ENCODE measurements at regions not wholly inside any gene's neighbourhood (a gene's known extent, or its start where the extent isn't known, plus 50 kb on each side); places are given as distances from the start of the nearest gene placed in this dataset.

DNA sequence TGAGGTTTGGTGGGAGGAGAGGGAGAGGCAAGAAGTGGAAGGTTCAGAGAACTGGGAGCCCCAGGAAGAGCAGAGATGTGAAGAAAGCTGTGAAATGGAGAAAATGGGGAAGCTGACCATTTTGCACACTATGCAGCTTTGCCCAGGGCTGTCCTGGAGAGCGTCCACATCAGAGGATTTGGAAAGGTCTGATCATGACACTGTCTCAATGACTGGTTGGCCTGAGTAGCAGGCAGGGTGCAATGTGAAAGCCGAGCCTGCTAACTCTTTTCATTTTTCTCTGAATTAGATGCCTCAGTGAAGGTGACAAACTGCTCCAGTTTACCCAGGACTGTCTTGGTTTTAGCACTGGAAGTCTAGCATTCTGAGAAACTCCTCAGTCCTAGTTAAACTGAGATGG lies 330.1 kb upstream of the RPS6KA3 start:
- DNase-seq = no peak

DNA sequence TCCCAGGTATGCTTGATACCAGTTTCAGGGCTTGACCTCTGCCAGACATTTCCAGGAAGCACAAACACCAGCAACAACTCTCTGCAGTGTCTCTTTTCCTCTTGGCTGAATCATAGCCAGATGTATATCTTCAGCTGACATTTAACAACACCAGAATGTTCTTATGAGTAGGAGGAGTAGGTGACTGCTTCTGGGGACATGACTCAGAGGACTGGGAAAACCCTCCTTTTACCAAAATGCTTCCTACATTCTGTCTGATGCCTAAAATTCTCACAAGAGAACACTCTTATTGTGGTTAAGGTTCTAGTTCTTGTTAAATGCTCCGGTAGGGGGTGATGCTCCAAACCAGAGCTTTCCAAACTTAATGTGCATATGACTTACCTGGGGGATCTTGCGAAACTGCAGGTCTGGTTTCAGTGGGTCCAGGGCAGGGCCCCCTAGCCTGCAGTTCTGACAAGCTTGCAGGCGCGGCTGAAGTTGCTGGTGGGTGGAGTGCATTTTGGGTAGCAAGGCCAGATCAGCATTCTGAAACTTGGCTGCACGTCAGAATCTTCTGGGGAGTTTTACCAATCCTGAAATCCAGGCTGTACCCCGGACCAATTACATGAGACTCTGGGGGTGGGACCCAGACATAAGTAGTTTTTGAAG lies 329.3 kb upstream of the RPS6KA3 start:
- DNase-seq = no peak

DNA sequence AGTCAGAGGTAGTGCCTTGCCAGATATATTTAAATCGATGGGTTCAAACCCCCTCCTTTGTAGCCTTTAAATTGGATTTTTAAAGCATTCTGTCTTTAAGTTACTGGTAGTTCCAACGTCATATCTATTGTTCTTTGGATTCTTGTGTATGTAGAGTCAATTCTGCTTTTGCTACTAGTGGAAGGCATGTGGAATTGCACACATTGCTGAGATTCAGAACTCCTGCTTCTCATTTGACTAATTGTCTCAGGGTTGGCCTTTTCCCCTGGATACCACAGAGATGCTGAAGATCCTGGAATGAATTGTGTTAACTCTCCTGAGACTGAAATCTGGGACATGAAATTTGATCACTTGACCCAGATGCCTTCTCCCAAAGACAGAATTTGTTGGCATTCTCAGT lies 328.3 kb upstream of the RPS6KA3 start:
- DNase-seq = no peak

DNA sequence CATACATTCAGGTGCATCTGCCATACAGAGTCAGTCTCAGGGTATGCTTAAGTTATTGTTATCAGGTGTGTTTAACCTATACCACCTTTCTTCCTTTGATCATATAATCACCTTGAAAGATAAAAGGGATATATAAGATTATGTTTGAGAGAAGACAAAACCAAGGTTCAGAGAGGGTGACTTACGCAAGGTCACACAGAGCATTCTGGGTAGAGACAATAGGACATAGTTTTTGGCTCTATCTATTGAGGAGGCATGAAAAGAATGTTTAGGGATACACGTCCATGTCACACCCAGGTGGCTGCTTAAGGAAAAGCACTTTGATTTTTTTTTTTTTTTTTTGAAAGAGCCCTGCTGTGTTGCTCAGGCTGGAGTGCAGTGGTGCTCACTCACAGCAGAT lies 327.1 kb upstream of the RPS6KA3 start:
- DNase-seq = no peak

DNA sequence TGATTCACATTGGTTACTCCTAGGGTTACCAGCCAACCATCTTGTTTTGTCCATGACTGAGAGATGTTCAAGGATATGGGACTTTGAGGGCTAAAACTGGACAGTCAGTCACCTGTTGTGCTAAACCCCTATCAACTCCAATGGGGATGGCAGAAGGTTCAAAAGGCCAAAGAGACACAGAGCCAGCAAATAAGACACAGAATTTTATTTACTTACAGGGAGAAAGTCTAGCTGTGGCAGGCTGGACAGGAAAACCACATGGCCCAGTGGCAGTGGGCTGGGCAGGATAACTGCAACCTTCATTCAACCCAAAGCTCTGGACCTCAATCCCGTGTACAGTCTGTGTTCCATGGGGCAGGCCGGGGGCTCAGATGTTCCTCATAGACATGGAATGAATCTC lies 326.7 kb upstream of the RPS6KA3 start:
- no peak for DNase-seq

DNA sequence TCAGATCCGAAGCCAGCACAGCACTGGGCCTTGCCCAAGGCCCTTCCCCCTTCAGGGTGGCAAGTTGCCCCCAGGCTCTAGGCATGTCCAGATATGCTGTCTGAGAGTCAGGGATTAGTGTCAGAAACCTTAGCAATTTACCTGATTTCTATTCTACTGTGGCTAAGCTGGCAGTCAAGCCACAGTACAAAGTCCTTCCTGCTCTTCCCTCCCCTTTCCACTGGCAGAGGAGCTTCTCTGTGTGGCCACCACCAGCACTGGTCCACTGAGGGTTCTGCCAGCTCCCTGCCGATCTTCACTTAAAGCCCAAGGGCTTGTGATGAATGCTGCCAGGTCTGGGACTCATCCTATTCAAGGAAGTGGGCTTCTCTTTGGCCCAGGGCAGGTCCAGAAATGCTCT lies 324.5 kb upstream of the RPS6KA3 start:
- no peak for DNase-seq

DNA sequence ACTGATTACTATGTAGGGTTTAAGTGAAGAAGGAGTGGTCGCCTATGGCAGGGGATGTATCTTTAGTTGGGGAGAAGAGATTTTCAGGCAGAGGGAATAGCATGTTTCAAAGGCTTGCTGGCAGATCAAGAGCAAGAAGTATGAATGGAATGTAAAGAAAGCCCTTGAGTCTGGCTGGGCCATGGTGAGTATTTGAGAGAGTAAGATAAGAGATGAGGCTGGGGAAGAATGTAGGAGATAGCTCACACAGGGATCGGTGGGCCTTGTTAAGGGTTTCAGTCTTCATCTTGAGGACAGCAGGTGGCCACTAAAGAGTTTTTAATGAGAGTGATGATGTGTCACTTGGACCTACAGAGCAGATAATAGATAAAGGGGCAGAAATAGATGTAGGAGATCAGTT lies 319.1 kb upstream of the RPS6KA3 start:
- no peak for DNase-seq

DNA sequence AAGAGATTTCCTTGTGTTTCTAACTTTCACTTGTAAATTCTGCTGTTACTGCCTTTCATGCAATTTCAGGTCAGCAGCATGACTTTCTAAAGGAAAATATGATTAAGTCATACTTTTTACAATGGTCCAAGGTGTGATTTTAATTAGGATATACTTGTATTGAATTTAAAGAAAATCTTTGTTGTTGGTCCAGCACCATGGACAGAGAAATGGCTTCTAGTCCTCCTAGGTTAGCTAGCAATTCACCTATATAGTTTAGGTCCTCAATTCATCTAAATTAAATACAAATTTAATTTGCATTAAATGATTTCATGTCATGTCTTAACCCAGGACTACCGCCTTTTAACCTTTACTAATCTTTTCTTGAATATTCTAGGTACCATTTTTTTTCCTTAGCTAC lies 304.9 kb upstream of the RPS6KA3 start:
- DNase-seq = no peak

DNA sequence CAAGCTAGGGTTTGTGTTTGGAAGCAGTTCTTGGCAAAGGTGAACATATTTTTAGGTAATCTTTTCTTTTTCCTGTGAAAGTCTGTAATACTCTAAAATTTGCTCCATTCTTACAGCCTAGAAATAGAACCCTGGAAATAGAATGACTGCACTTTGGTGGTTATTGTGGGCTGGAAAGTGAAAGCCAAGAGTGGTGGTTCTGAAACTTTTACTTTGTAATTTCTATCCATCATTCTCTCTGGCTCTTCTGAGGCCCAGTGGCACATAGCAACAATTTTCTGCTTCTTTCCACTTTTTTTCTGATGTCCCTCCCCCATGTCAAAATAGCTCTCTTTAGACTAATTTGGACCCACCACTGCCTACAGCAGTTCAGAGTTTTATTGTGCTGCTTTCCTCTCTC lies 300.4 kb upstream of the RPS6KA3 start:
- DNase-seq = no peak

DNA sequence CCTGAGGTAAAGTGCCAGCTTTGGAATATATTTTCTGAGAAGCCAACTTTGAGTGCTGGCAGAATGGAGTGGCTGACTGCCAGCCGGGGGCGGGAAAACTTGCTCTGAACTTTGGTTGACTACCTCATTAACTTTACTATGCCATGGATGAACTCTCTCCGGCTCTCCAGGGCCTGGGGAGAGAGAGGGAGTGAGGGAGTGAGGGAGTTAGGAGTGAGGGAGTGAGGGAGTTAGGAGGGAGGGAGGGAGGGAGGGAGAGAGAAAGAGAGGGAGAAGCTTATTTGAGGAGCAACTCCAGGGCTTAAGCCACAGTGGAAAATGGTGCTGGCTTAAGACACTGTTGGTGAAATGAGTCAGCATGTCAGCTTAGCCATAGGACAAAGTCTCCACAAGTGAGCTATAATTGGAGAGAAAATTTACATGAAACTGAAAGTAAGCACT lies 280.9 kb upstream of the RPS6KA3 start:
- no peak for DNase-seq

DNA sequence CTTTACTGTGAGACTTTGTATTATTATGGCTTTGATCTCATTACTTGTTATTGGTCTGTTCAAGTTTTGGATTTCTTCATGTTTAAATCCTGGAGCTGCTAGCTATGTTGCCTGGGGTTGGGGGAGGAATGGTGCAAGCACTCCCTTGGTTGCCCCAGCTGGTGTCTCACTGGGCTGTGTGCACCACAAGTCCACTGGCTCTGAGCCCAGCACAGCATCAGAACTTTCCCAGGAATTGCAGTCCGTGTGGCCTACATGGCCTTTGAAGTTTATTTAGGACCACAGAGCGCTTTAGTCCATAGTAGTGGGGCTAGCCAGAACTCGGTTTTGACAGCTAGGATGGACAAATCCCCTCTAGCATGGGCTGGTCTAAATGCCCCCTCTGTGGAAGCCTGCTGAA lies 278.8 kb upstream of the RPS6KA3 start:
- DNase-seq = no peak

DNA sequence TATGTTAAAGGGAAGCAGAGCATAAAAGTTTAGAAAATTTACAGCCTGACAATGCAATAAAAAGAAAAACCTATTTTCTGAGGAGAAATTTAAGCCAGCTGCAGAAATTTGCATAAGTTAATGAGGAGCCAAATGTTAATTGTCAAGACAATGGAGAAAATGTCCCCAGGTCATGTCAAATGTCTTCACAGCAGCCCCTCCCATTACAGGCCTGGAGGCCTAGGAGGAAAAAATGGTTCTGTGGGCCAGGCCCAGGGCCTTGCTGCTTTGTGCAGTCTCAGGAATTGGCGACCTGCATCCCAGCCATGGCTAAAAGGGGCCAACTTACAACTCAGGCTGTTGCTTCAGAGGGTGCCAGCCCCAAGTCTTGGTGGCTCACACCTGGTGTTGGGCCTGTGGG lies 275.4 kb upstream of the RPS6KA3 start:
- no peak for DNase-seq

DNA sequence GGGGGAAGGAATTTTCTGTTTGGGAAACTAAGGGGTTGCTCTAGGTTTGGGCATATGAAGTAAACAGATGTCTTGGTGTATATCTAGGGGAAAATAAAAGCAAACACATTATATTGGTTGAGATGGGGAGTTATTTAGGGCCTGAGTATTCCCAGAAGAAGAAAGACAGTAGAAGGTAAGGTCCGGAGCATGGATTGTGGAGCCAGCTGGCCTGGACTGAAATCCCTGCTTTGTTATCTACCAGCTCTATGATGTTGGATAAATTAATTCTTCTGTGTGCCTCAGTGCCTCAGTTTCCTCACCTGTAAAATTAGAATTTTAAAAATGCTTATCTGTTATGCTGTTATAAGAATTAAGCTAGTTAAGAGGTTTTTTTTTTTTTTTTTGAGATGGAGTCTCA lies 272.3 kb upstream of the RPS6KA3 start:
- DNase-seq = no peak

DNA sequence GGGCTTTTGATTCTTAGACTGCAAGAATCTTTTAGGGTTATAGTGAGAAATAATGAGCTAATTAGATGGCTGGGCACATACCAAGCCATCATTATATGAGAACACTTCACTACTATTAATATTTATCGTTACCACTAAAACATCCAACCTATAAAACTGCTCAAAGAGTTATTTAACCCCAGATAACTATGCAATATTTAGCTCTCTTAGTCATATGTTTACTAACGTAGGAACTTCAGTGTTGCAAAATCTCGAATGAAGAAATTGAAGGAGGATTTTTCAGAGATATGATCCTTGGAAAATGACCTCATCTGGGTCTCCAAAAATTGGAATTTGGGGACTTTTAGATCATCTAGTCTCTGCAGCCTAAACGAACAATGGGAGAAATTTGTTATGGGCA lies 265.0 kb upstream of the RPS6KA3 start:
- DNase-seq = no peak

DNA sequence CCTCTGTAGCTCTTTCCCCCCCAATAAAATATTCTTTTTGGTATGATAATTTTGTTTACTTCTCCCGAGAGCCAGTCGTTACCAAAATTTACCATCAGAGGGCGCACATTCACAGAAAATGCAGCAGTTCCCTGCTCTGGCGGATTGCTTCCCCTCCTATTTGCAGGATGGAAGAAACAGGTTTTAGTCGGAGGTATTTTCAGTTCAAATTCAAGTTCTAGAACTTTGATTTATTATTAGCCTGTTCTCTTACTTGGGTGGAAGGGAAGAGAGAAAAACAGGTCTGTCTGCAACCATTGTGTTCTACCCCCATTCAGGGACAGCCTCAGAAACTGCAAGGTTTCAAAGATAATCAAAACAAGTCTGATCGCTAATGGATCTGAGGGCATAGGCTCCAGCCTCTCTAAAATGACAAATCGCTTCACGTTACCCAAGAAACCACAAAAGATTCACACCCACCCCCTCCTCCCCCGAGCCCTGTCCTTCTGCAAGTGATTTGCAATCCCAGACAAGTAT lies 263.8 kb upstream of the RPS6KA3 start:
- no peak for DNase-seq

DNA sequence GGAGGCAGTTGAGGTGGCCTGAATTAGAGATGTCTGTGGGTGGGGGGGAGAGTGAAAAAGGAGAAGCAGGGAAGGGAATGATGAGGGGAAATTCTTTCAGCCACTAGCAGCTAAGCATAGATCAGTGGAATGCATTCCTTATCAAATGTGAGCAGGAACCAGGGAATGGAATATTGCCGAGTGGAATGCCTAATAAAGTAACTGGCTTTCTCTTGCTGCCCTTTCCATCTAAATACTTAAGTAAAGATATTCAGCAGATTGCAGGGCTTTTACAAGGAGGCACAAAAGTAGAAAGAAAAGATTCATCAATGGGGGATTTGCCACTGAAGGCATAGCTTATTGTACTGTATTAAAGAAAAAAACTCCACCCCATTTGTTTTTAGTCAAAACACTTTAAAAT lies 263.0 kb upstream of the RPS6KA3 start:
- no peak for DNase-seq

DNA sequence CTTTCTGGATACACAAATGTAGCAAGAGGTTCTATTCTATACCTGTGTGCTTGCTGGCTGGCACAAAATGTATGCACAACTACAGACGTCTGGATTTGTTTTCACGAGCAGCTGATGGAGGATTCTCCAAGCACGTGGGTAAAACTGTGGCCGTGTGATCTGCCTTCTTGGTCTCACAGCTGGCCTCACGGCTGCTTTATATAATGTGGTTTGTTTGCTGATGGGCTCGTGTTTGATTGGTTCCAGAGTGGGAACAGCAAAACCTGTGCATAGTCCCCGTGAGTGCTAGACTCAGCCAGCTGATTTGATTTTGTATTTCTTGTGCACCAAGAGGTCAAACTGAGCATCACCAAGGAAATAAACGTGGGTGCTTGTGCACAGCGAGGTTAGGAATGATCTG lies 262.6 kb upstream of the RPS6KA3 start:
- DNase-seq = no peak

DNA sequence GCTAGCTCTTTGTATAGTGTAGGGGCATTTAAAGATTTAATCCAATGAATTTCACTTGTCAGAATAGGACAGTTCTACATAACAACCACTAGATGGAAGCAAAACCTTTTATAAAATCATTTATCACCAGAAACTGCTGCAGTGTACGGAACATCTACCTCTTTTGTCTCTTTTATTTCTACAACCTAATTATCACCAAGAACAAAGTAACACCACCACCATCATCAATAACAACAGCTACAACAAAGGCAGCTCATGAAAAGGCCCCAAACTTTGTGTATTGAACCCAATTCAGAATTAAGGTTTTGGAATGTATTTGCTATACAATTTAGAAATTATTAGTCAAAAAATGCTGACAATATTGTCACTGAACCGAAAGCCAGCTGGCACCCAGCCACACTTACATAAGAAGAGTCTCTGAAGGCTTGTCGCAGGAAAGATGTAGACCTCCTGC lies 260.9 kb upstream of the RPS6KA3 start:
- DNase-seq = no peak

DNA sequence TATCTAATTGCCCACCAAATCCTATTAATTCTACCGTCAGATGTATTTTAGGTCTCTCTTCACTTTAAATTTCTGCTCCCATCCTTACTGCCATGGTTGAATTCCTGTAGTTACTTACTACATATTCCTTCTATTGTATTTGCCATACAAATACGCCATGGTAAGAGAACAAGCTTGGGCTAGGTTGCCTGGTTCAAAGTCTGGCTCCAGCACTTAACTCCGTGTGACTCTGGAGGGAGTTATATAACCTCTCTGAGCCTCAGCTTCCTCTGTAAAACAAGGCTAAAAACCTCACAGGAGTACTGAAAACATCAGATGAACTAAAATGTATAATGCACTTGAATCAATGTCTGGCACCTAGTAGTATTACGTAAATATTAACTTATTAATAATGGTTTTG lies 260.3 kb upstream of the RPS6KA3 start:
- no peak for DNase-seq

DNA sequence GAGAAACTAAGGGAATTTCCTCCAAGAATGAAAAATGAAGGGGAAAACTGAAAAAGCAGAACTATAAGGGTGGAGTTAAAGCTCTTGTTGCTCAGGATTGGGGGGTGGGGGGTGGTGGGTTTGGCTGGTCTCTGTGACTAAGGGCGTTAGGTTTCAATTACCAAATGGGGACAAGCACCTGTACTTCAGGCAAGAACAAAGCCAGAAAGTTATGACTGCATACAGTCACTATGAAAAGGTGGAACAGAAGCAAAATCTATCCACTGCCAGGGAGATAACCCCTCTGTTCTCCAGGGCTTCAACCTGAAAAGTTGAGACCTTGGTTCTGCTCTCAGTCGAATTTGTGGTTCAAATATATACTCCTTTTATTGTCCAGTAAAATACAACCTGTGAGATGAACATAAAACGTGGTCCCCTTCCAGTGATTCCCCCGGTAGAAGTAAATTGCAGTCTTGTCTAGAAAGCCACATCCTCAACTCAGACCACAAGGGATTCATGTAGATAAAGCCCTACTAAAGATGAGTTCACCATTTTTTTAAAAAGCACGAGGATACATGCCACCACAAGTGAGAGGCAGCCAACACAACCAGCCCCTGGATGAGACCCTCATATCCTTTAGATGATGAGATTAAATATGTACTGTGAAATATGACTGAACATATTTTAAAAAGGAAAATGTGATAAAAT lies 257.1 kb upstream of the RPS6KA3 start:
- no peak for DNase-seq

DNA sequence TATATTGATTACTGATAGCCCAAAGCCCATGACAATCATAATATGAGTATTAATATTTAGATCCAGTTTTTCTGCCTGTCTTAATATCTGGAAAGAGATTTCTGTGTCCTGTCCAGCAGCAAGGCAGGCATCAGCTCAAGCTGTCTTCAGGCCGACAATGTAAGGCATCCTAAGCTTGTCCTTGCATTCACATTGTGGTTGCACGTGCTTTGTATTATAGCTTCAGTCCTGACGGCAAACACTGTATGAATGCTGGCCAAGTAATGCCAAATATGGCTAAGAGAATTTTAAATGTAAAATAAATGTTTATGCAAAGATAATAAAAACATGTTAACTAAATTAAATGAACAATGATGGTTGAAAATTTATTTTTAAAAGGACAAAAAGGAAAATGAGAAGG lies 255.7 kb upstream of the RPS6KA3 start:
- DNase-seq = no peak

DNA sequence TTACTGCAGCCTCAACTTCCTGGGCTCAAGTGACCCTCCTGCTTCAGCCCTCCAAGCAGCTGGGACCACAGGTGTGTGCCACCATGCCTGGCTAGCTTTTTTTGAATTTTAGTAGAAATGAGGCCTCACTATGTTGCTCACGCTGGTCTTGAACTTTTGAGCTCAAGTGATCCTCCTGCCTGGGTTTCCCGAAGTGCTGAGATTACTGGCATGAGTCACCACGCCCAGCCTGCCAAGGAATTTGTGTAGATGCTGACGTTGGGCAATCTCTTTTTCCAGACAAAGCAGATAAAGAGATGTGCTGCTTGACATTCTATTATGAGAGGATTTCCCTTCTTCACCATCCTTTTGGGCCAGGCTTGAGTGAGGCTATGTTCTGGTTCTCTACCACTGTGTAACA lies 254.5 kb upstream of the RPS6KA3 start:
- no peak for DNase-seq

DNA sequence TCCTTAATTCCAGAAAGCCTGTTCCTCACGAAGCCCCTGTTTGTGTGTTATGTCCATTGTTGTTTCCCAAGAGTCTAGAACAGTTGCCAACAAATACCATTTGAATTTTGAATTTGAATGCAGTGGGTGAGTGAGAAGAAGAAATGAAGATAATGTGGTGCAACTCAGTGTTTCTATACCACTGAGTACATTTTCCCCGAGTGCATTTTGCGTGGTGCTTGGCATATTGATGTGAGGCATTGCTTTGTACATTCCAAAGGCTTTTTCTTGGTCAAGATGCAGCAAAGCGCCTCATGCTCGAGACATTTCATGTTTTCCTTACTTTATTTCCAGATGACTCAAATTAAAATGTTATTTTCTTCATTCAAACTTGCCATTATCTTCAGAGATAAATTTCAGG lies 253.1 kb upstream of the RPS6KA3 start:
- no peak for DNase-seq

DNA sequence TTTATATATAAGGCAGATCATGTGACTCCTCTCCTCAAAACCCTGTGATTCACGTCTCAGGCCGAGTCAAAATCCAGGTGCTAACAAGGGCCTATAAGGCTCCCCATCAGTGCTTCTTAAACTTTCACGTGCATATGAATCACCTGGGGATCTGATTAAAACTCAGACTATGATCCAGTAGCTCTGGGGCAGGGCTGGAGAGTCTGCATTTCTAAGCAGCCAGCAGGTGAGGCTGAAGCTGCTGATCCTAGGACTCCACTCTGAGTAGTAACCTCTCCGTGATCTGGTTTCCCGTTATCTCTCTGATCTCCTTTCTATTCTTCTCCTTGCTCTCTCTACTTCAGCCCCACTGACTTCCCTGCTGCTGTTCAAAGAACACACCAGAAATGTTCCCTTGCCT lies 252.4 kb upstream of the RPS6KA3 start:
- DNase-seq = no peak

DNA sequence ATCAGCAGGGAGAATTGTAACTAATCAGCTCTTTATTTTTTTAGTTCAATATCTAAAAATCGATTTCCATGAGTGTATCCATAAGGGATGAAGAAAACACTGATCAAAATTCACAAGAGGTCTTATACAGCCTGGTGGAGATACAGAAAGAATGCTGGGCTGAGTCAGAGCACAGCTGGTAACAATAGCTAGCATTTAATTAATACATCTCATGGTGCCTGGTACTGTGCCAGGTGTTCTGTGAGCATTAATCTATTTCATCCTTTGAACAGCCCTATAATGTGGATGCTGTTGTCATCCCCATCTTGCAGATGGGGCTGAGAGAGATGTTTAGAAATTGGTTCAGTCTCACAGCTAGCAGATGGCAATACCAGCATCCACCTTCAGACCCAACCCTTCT lies 250.9 kb upstream of the RPS6KA3 start:
- DNase-seq = no peak
